HG03025 (cell line): ENCODE measurements at regions not wholly inside any gene's neighbourhood (a gene's known extent, or its start where the extent isn't known, plus 50 kb on each side); places are given as distances from the start of the nearest gene placed in this dataset.
A peak's percentile ranks its signal among the peaks of the same experiment; 100 is the strongest.
"Not testable (repeated sequence)": the region's sequence is repeated elsewhere in the genome, so short reads cannot be mapped to it uniquely, and the experiment has no call there.

Experiments
- ATAC-seq: cut with Tn5 transposase; IDR thresholded peaks from one replicate; pipeline ENCODE4 v1.9.1; 2021; ENCODE audit warnings: mild to moderate bottlenecking, moderate library complexity; ENCODE audit not compliant: unreplicated experiment, low FRiP score

DNA sequence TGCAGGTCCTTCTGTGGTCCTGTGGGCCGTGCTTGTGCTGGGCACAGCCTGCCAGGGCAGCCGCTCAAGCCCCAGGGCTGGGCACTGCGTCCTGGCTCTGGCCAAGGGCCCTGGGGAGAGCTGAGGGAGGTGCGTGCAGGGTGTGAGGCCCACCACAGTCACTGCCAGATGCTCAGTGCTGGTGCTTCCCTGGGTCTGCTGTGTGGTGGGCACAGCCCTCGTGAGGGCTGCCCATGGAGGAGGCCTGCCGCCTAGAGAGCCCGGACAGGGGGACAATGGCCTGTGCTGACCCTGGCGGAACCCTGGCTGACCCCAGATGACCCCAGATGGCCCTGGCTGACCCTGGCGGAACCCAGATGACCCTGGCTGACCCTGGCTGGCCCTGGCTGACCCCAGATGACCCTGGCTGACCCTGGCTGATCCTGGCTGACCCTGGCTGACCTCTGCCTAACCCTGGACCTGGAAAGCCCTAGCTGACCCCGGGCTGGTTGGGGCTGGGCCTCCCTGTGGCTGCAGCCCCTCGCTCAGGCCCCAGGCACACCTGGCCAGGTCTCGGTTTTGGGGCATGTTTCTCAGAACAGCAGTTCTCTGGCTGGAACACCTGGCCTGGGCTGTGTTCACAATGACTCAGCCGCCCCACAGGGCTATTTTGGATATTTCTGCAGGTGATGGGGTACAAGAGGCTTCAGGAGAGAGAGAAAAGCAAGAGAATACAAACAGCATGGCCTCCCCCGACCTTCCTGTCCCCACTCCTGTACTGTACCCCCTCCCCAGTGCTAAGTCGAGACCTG, 55.4 kb downstream of the TMEM121 start:
- ATAC-seq, result peak; percentile 40

- ATAC-seq, result no peak
These were observed 56.3 kb downstream of the TMEM121 start for GRCh38 chr14:105582639-105583038.

DNA sequence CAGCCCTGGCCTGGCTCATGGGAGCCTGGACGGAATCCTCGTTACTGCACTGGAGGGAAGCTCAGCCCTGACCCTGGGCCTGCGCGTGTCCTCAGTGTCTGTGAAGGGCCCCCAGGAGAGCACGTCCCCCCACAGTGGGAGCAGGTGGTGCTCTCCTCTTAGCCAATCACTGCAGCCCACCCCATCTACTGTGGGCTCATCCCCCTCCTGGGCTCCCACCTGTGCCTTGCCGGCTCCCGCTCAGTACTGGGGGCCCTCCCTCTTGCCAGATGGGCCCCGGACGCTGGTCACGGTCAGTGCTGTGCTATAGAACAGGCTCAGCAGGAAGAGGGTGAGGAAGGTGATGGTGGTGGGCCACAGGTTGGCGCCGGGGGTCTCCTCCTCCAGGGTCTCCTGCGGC, 57.5 kb downstream of the TMEM121 start:
- not testable (repeated sequence) for ATAC-seq

- ATAC-seq, result not testable (repeated sequence)
These were observed 58.9 kb downstream of the TMEM121 start for GRCh38 chr14:105585290-105585689.

DNA sequence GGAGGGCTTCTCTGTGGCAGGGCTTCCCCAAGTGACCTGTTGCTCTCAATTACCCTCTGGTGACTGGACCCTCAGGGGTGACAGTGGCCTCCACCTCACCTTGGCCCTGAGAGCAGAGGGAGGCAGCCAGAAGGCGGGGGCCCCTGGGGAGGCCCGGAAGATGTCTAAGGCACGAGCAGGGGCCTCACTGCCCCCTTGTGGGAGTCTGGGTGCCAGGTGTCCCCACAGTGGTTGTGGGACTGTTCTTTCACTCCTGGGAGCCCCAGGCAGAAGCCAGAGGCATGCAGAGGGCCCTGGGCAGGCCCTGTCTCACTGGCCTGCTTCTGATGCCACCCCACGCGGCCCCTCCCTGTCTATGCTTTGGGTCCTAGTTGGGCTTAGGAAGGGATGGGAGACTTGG, 59.3 kb downstream of the TMEM121 start:
- not testable (repeated sequence) for ATAC-seq

DNA sequence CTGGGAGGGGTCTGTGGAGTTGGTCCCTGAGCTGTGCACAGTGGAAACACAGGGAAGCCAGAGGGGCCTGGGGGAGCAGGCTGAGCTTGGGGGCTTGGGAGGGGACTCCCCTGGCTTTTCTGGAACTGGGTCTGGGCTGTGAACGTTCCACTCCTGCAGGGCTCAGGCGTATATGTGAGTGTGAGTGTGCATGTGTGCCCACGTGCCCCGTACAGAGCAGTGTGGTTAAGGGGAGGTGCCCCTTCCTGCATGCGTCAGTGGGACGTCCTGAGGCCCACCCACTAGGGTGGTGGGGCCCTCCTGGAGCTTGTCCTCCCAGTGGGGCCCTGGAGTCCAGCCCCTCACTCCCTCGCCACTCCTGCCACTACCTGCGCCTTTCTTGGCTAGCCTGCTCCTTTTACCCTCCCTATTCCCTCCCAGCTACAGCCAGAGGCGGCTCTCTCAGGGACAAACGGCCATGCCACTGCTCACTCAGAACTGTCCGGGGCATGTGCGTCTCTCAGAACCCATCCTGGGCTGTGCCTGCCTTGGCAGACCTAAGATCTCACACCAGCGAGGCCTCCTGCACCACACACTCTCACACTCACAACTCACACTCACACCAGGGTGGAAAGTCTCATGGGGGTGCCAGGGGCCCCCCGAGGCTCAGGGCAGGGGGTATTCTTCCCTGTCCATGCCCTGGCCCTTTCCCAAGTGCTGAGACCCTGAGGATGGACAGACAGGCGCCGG, 59.9 kb downstream of the TMEM121 start:
- not testable (repeated sequence) for ATAC-seq

- not testable (repeated sequence) for ATAC-seq
These were observed 60.7 kb downstream of the TMEM121 start for GRCh38 chr14:105587034-105587433.

DNA sequence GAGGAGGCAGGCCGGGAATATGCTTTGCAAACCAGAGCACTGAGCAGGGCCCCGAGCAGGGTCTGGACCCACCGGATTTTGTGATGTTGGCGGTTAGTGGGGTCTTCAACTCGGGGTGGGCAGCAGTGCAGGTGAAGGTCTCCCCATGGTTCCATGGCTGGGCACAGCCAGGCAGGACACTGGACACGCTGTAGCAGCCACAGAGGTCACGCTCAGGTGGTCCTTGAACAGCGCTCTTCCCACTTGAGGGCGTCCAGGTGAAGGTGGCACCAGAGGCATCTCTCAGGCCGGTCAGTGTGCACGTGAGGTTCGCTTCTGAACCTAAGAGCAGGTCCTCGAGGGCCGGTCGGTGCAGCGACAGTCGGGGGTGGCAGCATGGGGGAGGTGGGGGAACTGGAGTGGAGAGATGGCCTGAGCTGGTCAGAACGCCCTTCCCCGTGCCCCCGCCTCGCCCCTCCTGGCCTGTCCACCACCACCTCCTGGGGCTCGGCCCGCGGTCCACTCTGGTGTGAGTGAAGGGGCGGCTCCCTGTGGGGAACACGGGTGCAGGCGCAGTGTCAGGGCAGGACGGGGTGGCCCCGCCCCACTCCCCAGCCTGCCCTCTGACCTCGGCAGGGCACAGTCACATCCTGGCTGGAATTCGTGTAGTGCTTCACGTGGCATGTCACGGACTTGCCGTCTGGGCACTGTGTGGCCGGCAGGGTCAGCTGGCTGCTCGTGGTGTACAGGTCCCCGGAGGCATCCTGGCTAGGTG, 61.3 kb downstream of the TMEM121 start:
- not testable (repeated sequence) for ATAC-seq

DNA sequence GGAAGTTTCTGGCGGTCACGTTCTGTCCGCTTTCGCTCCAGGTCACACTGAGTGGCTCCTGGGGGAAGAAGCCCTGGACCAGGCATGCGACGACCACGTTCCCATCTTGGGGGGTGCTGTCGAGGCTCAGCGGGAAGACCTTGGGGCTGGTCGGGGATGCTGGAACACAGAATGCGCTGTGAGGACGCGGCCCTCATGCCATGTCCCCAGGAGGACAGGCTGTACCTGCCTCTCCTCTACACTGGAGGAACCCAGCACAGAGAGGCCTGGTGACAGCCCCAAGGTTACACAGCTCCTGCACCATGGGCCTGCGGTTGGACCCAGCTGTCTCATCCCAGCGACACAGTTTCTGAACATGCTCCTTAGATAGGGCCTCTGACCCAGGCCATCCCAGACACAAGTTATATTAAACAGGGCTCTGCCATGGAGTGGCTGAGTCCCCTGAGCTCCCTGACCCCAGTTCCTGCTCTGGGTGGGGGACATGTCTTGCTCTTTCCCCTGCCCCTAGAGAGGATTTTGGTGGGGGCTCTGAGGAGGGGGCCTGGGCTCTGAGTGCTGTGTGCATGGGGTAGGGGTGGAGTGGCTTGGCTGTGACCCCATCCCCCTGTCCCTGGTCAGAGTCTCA, 62.0 kb downstream of the TMEM121 start:
- ATAC-seq, result no peak

GRCh38 chr14:105589161-105589925, 63.0 kb downstream of the TMEM121 start:
- ATAC-seq, result no peak

- ATAC-seq, result not testable (repeated sequence)
These were observed 63.5 kb downstream of the TMEM121 start for GRCh38 chr14:105589926-105590185.

DNA sequence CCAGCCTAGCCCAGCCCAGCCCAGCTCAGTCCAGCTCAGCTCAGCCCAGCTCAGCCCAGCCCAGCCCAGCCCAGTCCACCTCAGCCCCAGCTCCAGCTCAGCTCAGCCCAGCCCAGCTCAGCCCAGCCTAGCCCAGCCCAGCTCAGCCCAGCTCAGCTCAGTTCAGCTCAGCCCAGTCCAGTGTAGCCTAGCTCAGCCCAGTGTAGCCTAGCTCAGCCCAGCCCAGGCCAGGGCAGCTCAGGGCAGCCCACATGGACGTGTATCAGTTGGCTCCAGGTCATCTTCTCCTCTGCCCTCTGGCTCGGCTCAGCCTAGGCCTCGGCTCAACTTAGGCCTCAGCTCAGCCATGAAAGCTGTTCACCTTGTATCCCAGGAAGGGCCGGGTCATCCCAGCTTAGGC, 64.7 kb downstream of the TMEM121 start:
- no peak for ATAC-seq

- not testable (repeated sequence) for ATAC-seq
These were observed 65.5 kb downstream of the TMEM121 start for GRCh38 chr14:105591792-105592341.

DNA sequence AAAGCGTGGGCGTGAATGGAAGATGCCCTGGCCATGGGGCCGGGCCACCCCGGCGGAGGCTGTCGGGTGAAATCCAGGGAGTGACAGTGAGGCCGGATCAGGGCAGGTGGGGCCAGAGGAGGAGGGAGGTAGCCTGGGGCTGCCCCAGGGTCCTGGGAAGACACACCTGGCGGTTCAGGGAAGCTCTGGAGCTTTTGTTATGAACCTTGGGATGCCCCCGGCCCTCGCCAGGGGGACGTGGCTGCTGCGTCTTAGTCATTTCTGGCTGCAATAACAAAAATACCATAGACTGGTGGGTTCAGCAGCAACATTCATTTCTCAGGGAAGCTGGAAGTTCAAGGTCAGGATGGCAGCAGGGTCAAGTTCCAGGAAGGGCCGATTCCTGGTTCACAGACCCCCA, 66.3 kb downstream of the TMEM121 start:
- ATAC-seq, result not testable (repeated sequence)

DNA sequence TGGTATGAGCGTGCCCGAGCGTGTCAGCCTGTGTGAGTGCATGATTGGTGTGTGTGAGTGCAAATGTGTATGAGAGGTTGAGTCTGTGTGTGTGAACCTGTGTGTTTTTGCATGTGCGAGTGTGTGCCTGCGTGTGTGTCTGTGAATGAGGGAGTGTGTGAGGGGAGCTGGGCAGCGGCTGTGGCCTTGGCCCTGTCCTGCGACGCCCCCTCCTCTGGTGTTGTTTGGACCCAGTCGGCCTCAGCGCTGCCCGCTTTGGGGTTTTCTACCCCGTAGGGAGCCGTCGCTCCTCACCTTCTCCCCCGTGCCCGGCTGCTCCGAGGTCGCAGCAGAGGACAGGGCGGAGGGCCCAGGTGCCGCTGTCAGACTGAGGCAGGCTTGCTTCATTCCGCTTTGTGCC, 69.0 kb downstream of the TMEM121 start:
- not testable (repeated sequence) for ATAC-seq

DNA sequence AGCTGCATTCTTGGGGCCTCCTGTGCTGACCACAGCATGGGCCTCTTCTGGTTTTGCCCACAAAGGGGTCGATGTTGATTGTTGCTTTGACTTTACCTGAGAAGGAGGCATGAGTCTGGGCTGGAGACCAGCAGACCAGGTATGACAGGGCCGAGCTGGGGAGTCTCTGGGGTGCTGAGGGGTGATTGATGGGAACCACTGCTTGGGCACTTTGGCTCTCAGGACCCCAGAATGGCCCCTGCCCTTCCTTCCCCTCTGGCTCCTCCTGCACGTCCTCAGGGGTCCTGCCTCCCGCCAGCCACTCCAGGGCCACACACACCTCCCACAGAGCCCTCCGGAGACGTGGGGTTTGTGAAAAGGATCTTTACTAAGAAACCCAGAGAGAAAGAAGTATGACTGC, 70.0 kb downstream of the TMEM121 start:
- ATAC-seq, result not testable (repeated sequence)

DNA sequence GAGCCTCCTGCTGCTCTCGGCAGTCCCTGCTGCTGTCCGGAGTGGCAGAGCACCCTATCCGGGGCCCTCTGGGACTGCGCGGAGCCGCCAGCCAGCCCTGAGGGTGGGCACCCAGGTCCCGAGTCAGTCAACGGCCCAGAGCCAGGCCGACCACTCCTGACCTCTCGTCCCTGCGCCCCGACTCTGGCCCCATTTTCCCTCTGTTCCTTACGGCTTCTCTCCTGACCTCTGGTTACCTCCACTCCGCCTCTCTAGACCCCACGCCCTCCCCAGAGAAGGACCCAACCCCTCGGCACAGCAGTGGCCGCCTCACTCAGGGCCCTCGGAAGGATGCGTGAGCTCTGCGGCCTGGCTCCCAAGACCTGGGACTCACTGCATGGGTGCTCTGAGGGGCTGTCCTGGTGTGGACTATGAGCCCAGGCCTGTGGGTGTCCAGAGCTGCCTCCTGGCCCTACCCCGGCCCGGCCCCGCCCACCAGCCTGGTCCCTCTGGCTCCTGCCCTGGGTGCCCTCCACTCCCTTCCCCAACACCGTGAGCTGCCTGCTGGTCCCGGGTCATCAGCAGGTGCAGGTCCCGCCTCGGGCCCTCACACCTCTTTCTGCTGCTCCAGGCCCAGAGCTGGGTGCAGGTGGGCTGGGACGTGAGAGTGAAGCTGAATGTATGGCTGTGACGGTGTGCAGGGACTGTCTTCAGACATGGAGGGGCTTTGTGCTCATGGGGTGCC, 71.8 kb downstream of the TMEM121 start:
- not testable (repeated sequence) for ATAC-seq

DNA sequence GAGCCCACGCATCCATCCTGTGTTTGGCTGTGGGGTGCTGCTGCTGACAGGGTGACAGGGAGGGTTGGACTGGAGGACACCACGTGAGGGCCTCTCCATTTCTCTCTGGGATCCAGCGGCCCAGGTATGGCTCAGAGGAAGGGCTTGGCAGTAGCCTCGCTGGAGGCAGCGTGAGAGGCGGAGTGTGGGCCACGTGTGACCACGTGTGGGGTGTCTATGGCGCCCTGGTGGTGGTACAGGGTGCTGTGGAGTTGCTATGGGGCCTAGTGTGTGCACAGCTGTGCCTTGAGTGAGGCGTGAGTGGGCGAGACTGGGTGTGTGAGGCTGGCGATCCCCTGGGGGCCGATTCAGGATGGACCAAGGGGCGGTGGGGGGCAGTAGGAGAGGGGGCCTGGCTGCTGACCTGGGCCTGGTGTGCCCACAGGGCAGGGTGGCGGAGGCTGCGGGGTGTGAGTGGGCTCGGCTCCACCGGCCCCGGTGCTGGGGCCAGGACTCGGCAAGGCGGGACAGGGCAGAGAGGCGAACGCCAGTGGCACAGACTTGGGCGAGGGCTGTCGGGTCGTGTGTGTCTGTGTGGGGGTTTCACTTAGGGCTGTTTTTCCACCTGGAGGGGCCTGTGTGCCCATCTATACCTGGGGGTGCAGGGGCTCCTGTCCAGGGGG, 72.7 kb downstream of the TMEM121 start:
- not testable (repeated sequence) for ATAC-seq
